ENCODE measurements at regions not wholly inside any gene's neighbourhood (a gene's known extent, or its start where the extent isn't known, plus 50 kb on each side); places are given as distances from the start of the nearest gene placed in this dataset.

GRCh38 chr7:106394526-106394925, 109.7 kb upstream of the NAMPT start:
- no peaks in the 10 kb centered on the region for H3K36me3 ChIP-seq (ENCODE audit: low read depth, missing control alignments)
- H3K4me1 ChIP-seq: no peaks in the 10 kb centered on the region
- H3K27me3 ChIP-seq: no peaks in the 10 kb centered on the region
- TF ChIP-seq POLR2A (IDR thresholded peaks at IDR 0.05) (no peak), CTCF (IDR thresholded peaks at IDR 0.05) (no peak)
- no peaks in the 10 kb centered on the region for H3K9me3 ChIP-seq
- H3K4me3 ChIP-seq: no peak overlapping the region
- no peak for DNase-seq
- intact Hi-C loops (cut with DNase I; ENCODE audit: low total_unique reads): no loop called here
- no peak overlapping the region for H3K27ac ChIP-seq

GRCh38 chr7:106393564-106394251, 108.9 kb upstream of the NAMPT start:
- no peaks in the 10 kb centered on the region for H3K4me1 ChIP-seq
- no peaks in the 10 kb centered on the region for H3K36me3 ChIP-seq (ENCODE audit: low read depth, missing control alignments)
- no peaks in the 10 kb centered on the region for H3K27me3 ChIP-seq
- H3K9me3 ChIP-seq: no peaks in the 10 kb centered on the region
- intact Hi-C loops (cut with DNase I; ENCODE audit: low total_unique reads): no loop called here
- no peak for DNase-seq
- TF ChIP-seq POLR2A (IDR thresholded peaks at IDR 0.05) (no peak), CTCF (IDR thresholded peaks at IDR 0.05) (no peak)
- H3K27ac ChIP-seq: no peak overlapping the region
- WGBS, 2 donors: 79 to 85% methylated on average over 6 of the region's 6 CpGs
- no peak overlapping the region for H3K4me3 ChIP-seq

GRCh38 chr7:106392590-106392989, 107.8 kb upstream of the NAMPT start:
- 68 to 74% methylated on average over 2 of the region's 2 CpGs for WGBS, 2 donors
- Histone ChIP-seq H3K4me1 (no peaks in the 10 kb centered on the region), H3K4me3 (no peak overlapping the region), H3K36me3 (ENCODE audit: low read depth, missing control alignments) (no peaks in the 10 kb centered on the region), H3K27ac (no peak overlapping the region), H3K9me3 (no peaks in the 10 kb centered on the region), H3K27me3 (no peaks in the 10 kb centered on the region)
- intact Hi-C loops (cut with DNase I; ENCODE audit: low total_unique reads): no loop called here
- no peak for DNase-seq
- TF ChIP-seq POLR2A (IDR thresholded peaks at IDR 0.05) (no peak), CTCF (IDR thresholded peaks at IDR 0.05) (no peak)

GRCh38 chr7:106392144-106392543, 107.4 kb upstream of the NAMPT start:
- DNase-seq: no peak
- no peaks in the 10 kb centered on the region for H3K27me3 ChIP-seq
- H3K4me3 ChIP-seq: no peak overlapping the region
- TF ChIP-seq POLR2A (IDR thresholded peaks at IDR 0.05) (no peak), CTCF (IDR thresholded peaks at IDR 0.05) (no peak)
- H3K36me3 ChIP-seq (ENCODE audit: low read depth, missing control alignments): no peaks in the 10 kb centered on the region
- no peak overlapping the region for H3K27ac ChIP-seq
- intact Hi-C loops (cut with DNase I; ENCODE audit: low total_unique reads): no loop called here
- no peaks in the 10 kb centered on the region for H3K4me1 ChIP-seq
- no peaks in the 10 kb centered on the region for H3K9me3 ChIP-seq
- 85 to 91% methylated on average over 4 of the region's 4 CpGs for WGBS, 2 donors

- DNase-seq: no peak
- Histone ChIP-seq H3K27me3 (no peaks in the 10 kb centered on the region), H3K9me3 (no peaks in the 10 kb centered on the region), H3K4me1 (no peaks in the 10 kb centered on the region), H3K36me3 (ENCODE audit: low read depth, missing control alignments) (no peaks in the 10 kb centered on the region), H3K4me3 (no peak overlapping the region), H3K27ac (no peak overlapping the region)
- TF ChIP-seq CTCF (IDR thresholded peaks at IDR 0.05) (no peak), POLR2A (IDR thresholded peaks at IDR 0.05) (no peak)
- WGBS, 2 donors: 83 to 93% methylated on average over 1 to 5 of the region's 5 CpGs
- intact Hi-C loops (cut with DNase I; ENCODE audit: low total_unique reads): no loop called here
Observed at GRCh38 chr7:106386958-106387357, 102.2 kb upstream of the NAMPT start.
